Fibroblast of skin of right quadriceps (primary cell): ENCODE measurements at regions not wholly inside any gene's neighbourhood (a gene's known extent, or its start where the extent isn't known, plus 50 kb on each side); places are given as distances from the start of the nearest gene placed in this dataset.

Source experiments
- DNase-seq: peaks from one replicate; pipeline ENCODE4 v3.0.0-alpha.2; 2013

GRCh38 chr5:15074651-15075050 is 203.1 kb upstream of the ANKH start:
- DNase-seq, result no peak

- no peak for DNase-seq
These were observed 201.9 kb upstream of the ANKH start for GRCh38 chr5:15073453-15073852.

GRCh38 chr5:15070907-15071306 is 199.3 kb upstream of the ANKH start:
- DNase-seq, result no peak

GRCh38 chr5:15069407-15069905 is 197.9 kb upstream of the ANKH start:
- no peak for DNase-seq

GRCh38 chr5:15065091-15065490 is 193.5 kb upstream of the ANKH start:
- DNase-seq, result no peak

GRCh38 chr5:15064396-15064795 is 192.8 kb upstream of the ANKH start:
- no peak for DNase-seq

- no peak for DNase-seq
These were observed 185.5 kb upstream of the ANKH start for GRCh38 chr5:15056988-15057592.

- no peak for DNase-seq
These were observed 172.9 kb upstream of the ANKH start for GRCh38 chr5:15044521-15044920.

GRCh38 chr5:15037247-15037908 is 165.8 kb upstream of the ANKH start:
- DNase-seq, result no peak

GRCh38 chr5:15034379-15034778 is 162.8 kb upstream of the ANKH start:
- DNase-seq, result no peak

- DNase-seq, result no peak
These were observed 159.6 kb upstream of the ANKH start for GRCh38 chr5:15031180-15031579.

- DNase-seq, result no peak
These were observed 156.2 kb upstream of the ANKH start for GRCh38 chr5:15027764-15028163.

- DNase-seq, result no peak
These were observed 155.4 kb upstream of the ANKH start for GRCh38 chr5:15026944-15027343.

GRCh38 chr5:15026011-15026893 is 154.7 kb upstream of the ANKH start:
- DNase-seq, result peak; percentile 83

GRCh38 chr5:15023846-15024245 is 152.3 kb upstream of the ANKH start:
- DNase-seq, result peak; percentile 48

GRCh38 chr5:15023266-15023665 is 151.7 kb upstream of the ANKH start:
- no peak for DNase-seq

- DNase-seq, result peak; percentile 83
These were observed 149.9 kb upstream of the ANKH start for GRCh38 chr5:15021266-15022046.

GRCh38 chr5:15020736-15021135 is 149.2 kb upstream of the ANKH start:
- peak; percentile 48 for DNase-seq

GRCh38 chr5:15014809-15015208 is 143.2 kb upstream of the ANKH start:
- DNase-seq, result peak; percentile 68

GRCh38 chr5:15013654-15014463 is 142.3 kb upstream of the ANKH start:
- DNase-seq, result peak; percentile 66

- no peak for DNase-seq
These were observed 140.5 kb upstream of the ANKH start for GRCh38 chr5:15012061-15012460.

GRCh38 chr5:15010936-15011335 is 139.4 kb upstream of the ANKH start:
- DNase-seq, result no peak
